Stomach smooth muscle (tissue), 2 donors: ENCODE measurements at regions not wholly inside any gene's neighbourhood (a gene's known extent, or its start where the extent isn't known, plus 50 kb on each side); places are given as distances from the start of the nearest gene placed in this dataset.

Experiments used
- H3K27ac ChIP-seq: one replicate; pipeline ENCODE4 v1.7.0; 2013; ENCODE audit warnings: mild to moderate bottlenecking, low read length, inconsistent platforms
- H3K27me3 ChIP-seq, 2 donors: one replicate each; pipeline ENCODE4 v1.7.0; 2013; ENCODE audit warnings: low read length in 2 of 2; ENCODE audit not compliant: insufficient read depth in 2 of 2, control insufficient read depth in 1 of 2
- H3K36me3 ChIP-seq, 2 donors: one replicate each; pipeline ENCODE4 v1.7.0; 2013; ENCODE audit warnings: low read length in 2 of 2; ENCODE audit not compliant: control insufficient read depth in 2 of 2, insufficient read depth in 2 of 2
- H3K4me1 ChIP-seq: one replicate; pipeline ENCODE4 v1.7.0; 2013; ENCODE audit warnings: low read length; ENCODE audit not compliant: control insufficient read depth, insufficient read depth
- H3K4me3 ChIP-seq, 2 donors: one replicate each; pipeline ENCODE4 v1.7.0; 2013; ENCODE audit warnings: low read length in 2 of 2
- H3K9ac ChIP-seq, 2 donors: one replicate each; pipeline ENCODE4 v1.7.0; 2013; ENCODE audit warnings: low read length in 2 of 2, mild to moderate bottlenecking in 1 of 2
- H3K9me3 ChIP-seq, 2 donors: one replicate each; pipeline ENCODE4 v1.7.0; 2013; ENCODE audit warnings: low read length in 2 of 2; ENCODE audit not compliant: control insufficient read depth in 2 of 2
- donor health status: healthy.
- donor health status: Pancreatic carcinoma.

- Histone ChIP-seq H3K27me3 (no peaks in the 10 kb centered on the region), H3K4me1 (no peaks in the 10 kb centered on the region), H3K27ac (no peak overlapping the region), H3K9ac (no peak overlapping the region), H3K9me3 (no peaks in the 10 kb centered on the region), H3K36me3 (no peaks in the 10 kb centered on the region), H3K4me3 (no peak overlapping the region)
These were observed 256.1 kb upstream of the UBASH3B start for GRCh38 chr11:122399375-122399774.

- Histone ChIP-seq H3K36me3 (no peaks in the 10 kb centered on the region), H3K27me3 (no peaks in the 10 kb centered on the region), H3K4me3 (no peak overlapping the region), H3K4me1 (no peaks in the 10 kb centered on the region), H3K27ac (no peak overlapping the region), H3K9me3 (no peaks in the 10 kb centered on the region), H3K9ac (no peak overlapping the region)
These were observed 256.7 kb upstream of the UBASH3B start for GRCh38 chr11:122398851-122399250.

- H3K36me3 ChIP-seq, result no peaks in the 10 kb centered on the region
- no peak overlapping the region for H3K9ac ChIP-seq
- no peaks in the 10 kb centered on the region for H3K4me1 ChIP-seq
- H3K4me3 ChIP-seq, result no peak overlapping the region
- no peaks in the 10 kb centered on the region for H3K9me3 ChIP-seq
- H3K27ac ChIP-seq, result no peak overlapping the region
- H3K27me3 ChIP-seq, result no peaks in the 10 kb centered on the region
These were observed 257.4 kb upstream of the UBASH3B start for GRCh38 chr11:122398167-122398566.

DNA sequence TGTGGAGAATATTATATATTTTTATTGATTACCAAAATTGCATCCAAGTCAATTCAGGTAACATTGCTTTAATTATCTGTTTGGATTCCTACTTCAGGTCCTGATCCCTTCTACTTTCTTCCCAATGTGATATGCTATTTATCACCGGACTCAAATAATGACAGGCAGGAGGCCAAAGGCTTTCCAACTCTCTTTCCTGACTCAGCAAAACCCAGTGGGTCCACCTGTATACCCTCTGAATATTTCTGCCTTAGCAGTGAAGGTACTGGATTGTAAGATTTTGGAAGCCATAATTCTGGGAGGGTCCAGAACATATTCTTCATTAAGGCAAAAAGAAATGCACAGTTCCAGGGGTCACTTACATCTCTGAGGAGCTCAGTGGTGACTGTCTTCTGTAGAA lies 260.2 kb upstream of the UBASH3B start:
- no peaks in the 10 kb centered on the region for H3K4me1 ChIP-seq
- H3K9ac ChIP-seq, result no peak overlapping the region
- H3K4me3 ChIP-seq, result no peak overlapping the region
- no peaks in the 10 kb centered on the region for H3K9me3 ChIP-seq
- no peaks in the 10 kb centered on the region for H3K27me3 ChIP-seq
- no peaks in the 10 kb centered on the region for H3K36me3 ChIP-seq
- H3K27ac ChIP-seq, result no peak overlapping the region

- no peaks in the 10 kb centered on the region for H3K36me3 ChIP-seq
- H3K27ac ChIP-seq, result no peak overlapping the region
- H3K4me3 ChIP-seq, result no peak overlapping the region
- H3K9ac ChIP-seq, result no peak overlapping the region
- no peaks in the 10 kb centered on the region for H3K9me3 ChIP-seq
- H3K4me1 ChIP-seq, result no peaks in the 10 kb centered on the region
- no peaks in the 10 kb centered on the region for H3K27me3 ChIP-seq
These were observed 261.2 kb upstream of the UBASH3B start for GRCh38 chr11:122394313-122394712.

GRCh38 chr11:122393209-122393860 lies 262.2 kb upstream of the UBASH3B start:
- Histone ChIP-seq H3K9me3 (no peaks in the 10 kb centered on the region), H3K27me3 (no peaks in the 10 kb centered on the region), H3K9ac (no peak overlapping the region), H3K36me3 (no peaks in the 10 kb centered on the region), H3K4me3 (no peak overlapping the region), H3K4me1 (no peaks in the 10 kb centered on the region), H3K27ac (no peak overlapping the region)

DNA sequence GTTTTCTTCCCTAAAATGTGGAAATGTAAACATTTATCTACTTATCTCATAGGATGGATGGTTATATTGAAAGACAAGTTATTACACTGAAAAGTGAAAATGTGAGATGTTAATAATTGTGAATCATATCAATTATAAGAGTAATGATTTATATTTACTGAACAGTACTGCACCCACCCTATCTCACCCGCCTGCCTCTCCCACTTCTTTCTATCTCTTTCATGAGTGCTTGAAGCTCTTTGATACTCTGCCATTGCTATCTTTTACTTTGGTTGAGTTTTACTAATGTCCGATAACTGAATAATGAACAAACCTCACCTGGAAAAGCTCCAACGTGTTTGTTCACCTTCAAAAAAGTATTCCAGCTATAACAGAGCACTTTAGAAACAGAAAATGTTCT lies 263.0 kb upstream of the UBASH3B start:
- Histone ChIP-seq H3K4me1 (no peaks in the 10 kb centered on the region), H3K9ac (no peak overlapping the region), H3K36me3 (no peaks in the 10 kb centered on the region), H3K9me3 (no peaks in the 10 kb centered on the region), H3K4me3 (no peak overlapping the region), H3K27ac (no peak overlapping the region), H3K27me3 (no peaks in the 10 kb centered on the region)

DNA sequence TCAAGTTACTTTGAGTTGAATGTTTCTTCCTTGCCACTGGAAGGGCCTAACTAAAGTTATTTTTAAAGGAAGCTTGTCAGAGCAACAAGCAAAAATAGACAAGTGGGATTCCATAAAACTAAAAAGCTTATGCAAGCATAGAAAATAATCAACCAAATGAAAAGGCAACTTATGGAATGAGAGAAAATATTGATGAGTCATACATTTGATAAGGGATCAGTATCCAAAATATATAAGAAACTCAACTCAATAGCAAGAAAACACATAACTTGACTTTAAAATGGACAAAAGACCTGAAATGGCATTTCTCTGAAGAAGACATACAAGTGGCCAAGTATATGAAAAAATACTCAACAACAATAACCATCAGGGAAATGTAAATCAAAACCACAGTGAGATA lies 264.5 kb upstream of the UBASH3B start:
- H3K27me3 ChIP-seq, result no peaks in the 10 kb centered on the region
- no peak overlapping the region for H3K9ac ChIP-seq
- no peaks in the 10 kb centered on the region for H3K9me3 ChIP-seq
- H3K4me3 ChIP-seq, result no peak overlapping the region
- no peaks in the 10 kb centered on the region for H3K36me3 ChIP-seq
- no peaks in the 10 kb centered on the region for H3K4me1 ChIP-seq
- H3K27ac ChIP-seq, result no peak overlapping the region

DNA sequence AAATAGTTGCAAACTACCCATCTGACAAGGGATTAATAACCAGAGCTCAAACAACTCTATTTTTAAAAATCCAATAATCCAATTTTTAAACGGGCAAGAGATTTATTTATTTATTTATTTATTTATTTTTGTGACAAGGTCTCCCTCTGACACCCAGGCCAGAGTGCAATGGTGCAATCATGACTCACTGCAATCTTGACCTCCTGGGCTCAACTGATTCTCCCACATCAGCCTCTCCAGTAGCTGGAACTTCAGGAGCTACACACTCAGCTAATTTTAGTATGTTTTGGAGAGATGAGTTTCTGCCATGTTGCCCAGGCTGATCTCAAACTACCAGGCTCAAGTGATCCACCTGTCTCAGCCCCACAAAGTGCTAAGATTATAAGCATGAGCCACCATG lies 267.2 kb upstream of the BLID start:
- H3K9ac ChIP-seq, result no peak overlapping the region
- no peaks in the 10 kb centered on the region for H3K27me3 ChIP-seq
- H3K27ac ChIP-seq, result no peak overlapping the region
- no peaks in the 10 kb centered on the region for H3K36me3 ChIP-seq
- H3K4me3 ChIP-seq, result no peak overlapping the region
- no peaks in the 10 kb centered on the region for H3K9me3 ChIP-seq
- H3K4me1 ChIP-seq, result no peaks in the 10 kb centered on the region

DNA sequence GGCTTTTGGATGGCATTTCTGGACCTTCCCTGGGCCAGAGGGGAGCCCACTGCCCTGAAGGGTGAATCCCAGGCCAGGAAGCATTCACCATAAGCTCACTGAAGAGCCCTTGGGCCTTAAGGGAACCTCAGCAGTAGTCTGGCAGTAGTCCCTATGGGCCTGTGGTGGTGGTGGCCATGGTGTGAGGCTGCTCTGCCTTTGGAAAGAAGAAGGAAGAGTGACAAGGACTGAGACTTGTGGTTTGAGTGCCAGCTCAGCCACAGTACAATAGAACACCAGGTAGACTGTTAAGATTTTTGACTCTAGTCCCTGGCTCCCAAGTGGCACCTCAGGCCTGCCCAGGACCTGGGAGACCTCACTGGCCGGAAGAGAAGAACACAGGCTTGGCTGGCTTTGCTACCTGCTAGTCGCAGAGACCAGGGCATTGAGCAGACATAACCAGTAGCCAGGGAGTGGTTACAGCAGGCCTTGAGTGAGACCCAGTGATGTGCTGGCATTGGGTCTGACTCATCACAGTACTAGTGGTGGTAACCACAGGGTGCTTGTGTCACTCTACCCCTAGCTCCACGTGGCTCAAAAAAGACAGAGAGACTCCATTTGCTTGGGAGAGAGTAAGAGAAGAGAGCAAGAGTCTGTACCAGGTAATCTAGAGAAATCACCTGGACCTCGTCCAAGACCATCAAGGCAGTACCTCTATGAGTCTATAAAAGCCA lies 259.8 kb upstream of the BLID start:
- Histone ChIP-seq H3K36me3 (no peaks in the 10 kb centered on the region), H3K27ac (no peak overlapping the region), H3K27me3 (no peaks in the 10 kb centered on the region), H3K9me3 (no peaks in the 10 kb centered on the region), H3K4me3 (no peak overlapping the region), H3K4me1 (no peaks in the 10 kb centered on the region), H3K9ac (no peak overlapping the region)

DNA sequence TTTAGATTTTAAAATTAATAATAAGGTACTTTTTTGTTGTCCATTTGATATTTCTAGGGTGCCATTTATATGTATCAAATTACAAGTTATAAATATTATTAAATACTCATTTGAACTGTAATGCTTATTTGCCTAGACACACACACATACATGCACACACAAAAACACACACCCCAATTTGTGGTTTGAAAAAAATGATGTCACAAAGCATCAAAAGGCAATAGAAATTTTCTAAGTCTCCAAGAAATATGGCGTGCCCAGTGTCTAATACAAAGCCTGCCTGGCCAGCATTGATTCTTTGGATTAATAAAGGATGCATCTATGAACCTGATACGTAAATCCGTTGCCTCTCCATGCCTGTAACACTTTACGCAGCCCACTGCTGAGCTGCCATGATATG lies 252.8 kb upstream of the BLID start:
- Histone ChIP-seq H3K27ac (no peak overlapping the region), H3K27me3 (no peaks in the 10 kb centered on the region), H3K4me3 (no peak overlapping the region), H3K9ac (no peak overlapping the region), H3K4me1 (peaks cover 3% of the 10 kb centered on the region), H3K36me3 (no peaks in the 10 kb centered on the region), H3K9me3 (no peaks in the 10 kb centered on the region)
